ENCODE measurements at regions not wholly inside any gene's neighbourhood (a gene's known extent, or its start where the extent isn't known, plus 50 kb on each side); places are given as distances from the start of the nearest gene placed in this dataset.

DNA sequence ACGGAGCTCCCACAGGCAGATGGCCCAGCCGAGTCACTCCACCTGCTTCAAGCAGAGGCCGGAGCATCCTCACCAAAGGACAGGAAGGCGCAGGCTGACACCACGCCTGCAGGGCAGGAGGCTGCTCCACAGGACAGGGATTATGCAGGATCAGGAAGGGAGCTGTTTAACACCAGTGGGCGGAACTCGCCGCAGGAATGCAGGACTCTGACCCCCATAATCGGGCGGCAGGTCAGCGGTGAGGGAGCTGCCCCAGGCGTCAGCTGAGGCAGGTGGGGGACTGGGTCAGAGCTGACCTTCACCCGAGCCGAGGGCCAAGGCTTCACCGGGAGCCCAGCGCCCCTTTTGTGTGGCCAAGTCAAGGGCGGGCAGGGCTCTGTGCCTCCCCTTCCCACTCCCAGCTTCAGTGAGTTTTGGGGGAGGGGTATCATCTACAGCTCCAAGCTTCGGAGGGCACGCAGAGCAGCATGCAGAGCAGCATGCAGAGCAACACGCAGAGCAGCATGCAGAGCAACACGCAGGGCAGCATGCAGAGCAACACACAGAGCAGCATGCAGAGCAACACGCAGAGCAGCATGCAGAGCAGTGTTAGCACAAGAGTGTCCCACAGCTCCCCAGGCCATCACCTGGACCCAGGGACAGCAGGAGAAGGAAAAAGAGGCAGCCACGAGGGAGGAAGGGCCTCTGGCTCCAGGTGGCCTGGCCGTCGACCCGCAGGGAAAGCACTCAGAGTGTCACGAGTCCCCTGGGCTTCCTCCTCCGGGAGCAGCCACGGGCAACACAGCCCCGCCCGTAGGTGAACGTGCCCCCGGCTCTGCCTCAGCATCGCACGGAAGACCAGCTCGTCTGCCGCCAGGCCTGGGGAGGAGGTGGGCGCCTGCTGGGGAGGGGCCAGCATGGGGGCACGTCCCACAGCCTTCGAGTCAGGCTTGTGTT, 151.7 kb upstream of the PPP2R2D start:
- no peak overlapping the region for H3K4me3 ChIP-seq
- DNase-seq (ENCODE audit: extremely low spot score), result no peak
- no peak for TF ChIP-seq POLR2A (IDR thresholded peaks at IDR 0.05; ENCODE audit: low read depth)
- TF ChIP-seq, protein P1, sequence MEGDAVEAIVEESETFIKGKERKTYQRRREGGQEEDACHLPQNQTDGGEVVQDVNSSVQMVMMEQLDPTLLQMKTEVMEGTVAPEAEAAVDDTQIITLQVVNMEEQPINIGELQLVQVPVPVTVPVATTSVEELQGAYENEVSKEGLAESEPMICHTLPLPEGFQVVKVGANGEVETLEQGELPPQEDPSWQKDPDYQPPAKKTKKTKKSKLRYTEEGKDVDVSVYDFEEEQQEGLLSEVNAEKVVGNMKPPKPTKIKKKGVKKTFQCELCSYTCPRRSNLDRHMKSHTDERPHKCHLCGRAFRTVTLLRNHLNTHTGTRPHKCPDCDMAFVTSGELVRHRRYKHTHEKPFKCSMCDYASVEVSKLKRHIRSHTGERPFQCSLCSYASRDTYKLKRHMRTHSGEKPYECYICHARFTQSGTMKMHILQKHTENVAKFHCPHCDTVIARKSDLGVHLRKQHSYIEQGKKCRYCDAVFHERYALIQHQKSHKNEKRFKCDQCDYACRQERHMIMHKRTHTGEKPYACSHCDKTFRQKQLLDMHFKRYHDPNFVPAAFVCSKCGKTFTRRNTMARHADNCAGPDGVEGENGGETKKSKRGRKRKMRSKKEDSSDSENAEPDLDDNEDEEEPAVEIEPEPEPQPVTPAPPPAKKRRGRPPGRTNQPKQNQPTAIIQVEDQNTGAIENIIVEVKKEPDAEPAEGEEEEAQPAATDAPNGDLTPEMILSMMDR (IDR thresholded peaks at IDR 0.05), result no peak
- TF ChIP-seq EP300 (IDR thresholded peaks at IDR 0.05), result no peak
- no peak for TF ChIP-seq POLR2AphosphoS5 (IDR thresholded peaks at IDR 0.05)
- H3K27me3 ChIP-seq, result peaks cover 0 to 73% (median 0%) of the 10 kb centered on the region in 4 donors
- 59% methylated on average over 20 of the region's 40 CpGs for WGBS
- intact Hi-C loops (cut with DNase I), result no loop called here
- H3K9me3 ChIP-seq, result no peaks in the 10 kb centered on the region
- no peaks in the 10 kb centered on the region for H3K36me3 ChIP-seq
- no peak overlapping the region for H3K27ac ChIP-seq (replicated peaks in 1 of 4)
- H3K4me1 ChIP-seq, result peaks cover 0 to 1% (median 0%) of the 10 kb centered on the region in 4 donors

DNA sequence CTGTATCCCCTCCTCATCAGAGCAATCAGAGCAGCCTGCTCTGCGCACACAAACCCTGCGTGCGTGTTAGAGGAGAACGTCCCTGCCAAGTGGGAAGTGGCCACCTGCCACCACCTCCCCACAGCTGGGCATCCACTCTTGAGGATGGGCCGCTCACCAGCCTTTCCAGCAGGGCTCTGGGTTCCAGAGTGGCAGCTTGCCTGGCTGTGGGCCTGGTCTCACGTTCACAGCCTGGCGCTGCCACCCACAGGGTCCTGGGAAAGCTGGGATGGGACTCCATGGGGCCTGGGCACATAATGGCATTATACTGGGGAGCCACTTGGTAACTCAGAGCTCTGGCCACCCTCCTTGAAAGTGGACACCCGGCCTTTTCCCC, 151.1 kb upstream of the PPP2R2D start:
- Histone ChIP-seq H3K9me3 (no peaks in the 10 kb centered on the region), H3K36me3 (no peaks in the 10 kb centered on the region), H3K27ac (replicated peaks in 1 of 4) (no peak overlapping the region), H3K27me3 (peaks cover 0 to 66% (median 0%) of the 10 kb centered on the region in 4 donors), H3K4me3 (no peak overlapping the region), H3K4me1 (no peaks in the 10 kb centered on the region)
- WGBS, result 100% methylated on average over 1 of the region's 8 CpGs
- TF ChIP-seq POLR2A (IDR thresholded peaks at IDR 0.05; ENCODE audit: low read depth) (no peak), POLR2AphosphoS5 (IDR thresholded peaks at IDR 0.05) (no peak), EP300 (IDR thresholded peaks at IDR 0.05) (no peak)
- TF ChIP-seq, protein P1 (IDR thresholded peaks at IDR 0.05), result no peak
- intact Hi-C loops (cut with DNase I), result no loop called here
- DNase-seq (ENCODE audit: extremely low spot score), result no peak

DNA sequence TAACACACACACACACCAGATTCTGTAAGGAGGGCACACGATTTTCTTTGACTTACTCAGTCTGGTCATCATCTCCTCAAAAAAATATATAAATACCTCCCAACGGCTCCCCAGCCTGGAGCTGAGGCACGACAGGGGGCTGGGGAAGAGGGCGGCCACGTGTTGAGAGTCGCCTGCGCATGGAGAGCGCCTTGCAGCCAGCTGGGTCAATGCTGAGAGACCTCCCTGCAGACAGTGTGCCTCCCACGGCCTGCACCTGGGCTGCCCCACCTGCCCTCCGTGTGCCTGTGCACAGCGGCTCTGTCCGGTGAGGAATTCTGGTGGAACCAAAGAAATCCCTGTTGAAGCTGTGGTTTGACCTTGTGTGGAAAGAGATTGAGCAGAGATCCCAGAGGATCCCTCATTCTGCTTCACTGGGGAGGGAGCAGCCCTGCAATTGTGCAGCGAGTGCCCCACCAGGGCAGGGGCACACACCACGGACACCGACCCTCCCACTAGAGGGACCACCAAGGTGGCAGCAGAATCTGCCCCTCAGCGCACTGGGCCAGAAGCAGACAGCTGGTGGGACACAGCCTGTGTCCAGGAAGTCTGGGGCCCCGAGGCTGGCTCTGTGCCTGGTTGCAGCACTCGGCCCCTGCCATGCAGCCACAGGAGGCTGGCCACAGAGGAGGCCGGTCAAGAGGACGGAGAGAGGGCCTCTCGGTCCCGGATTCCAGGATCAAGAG, 150.5 kb upstream of the PPP2R2D start:
- 71% methylated on average over 15 of the region's 22 CpGs for whole genome bisulfite sequencing
- DNase-seq (ENCODE audit: extremely low spot score), result no peak
- Histone ChIP-seq H3K36me3 (no peaks in the 10 kb centered on the region), H3K9me3 (no peaks in the 10 kb centered on the region), H3K27me3 (peaks cover 0 to 61% (median 0%) of the 10 kb centered on the region in 4 donors), H3K4me3 (no peak overlapping the region), H3K4me1 (no peaks in the 10 kb centered on the region), H3K27ac (replicated peaks in 1 of 4) (no peak overlapping the region)
- TF ChIP-seq POLR2A (IDR thresholded peaks at IDR 0.05; ENCODE audit: low read depth) (no peak), EP300 (IDR thresholded peaks at IDR 0.05) (no peak), POLR2AphosphoS5 (IDR thresholded peaks at IDR 0.05) (no peak)
- TF ChIP-seq, protein P1 (IDR thresholded peaks at IDR 0.05), result no peak
- intact Hi-C loops (cut with DNase I), result no loop called here

DNA sequence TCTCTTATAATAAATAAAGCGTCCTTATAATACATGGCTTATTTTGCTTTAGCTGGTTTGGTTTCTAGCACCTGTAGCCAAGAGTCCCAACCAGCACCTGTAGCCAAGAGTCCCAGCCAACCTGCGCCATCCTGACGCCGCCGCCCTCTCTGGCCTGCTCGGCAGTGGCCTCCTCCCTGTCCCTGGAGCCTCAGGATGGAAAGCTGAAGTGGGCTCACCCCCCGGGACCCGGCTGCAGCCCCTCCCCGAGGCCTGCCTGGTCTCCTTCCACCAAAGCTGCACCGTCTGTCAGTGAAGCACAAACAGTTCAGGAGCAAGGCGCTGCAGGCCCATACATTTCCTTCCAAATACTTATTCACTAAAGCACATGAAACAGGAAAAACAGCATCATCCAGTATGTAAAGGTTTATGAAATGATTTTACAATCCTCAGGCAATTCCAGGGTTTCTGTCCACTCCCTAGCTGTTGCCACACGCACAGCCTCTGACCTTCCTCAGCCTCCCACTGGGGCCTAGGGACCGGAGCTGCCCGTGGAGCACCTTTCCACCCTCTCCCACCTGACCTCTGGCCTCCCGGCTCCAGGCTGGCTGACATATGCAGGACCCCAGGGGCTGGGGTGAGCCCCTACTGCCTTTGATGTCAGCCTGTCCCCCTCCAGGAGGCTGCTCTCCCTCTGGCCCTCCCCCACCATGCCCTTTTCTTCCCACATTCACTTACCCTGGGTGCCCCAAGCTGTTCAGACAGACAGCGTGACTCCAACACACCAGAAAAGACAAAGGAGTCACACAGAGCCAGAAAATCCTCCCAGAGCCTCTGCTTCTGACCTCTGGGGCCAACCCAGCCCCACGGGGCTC, 149.6 kb upstream of the PPP2R2D start:
- Histone ChIP-seq H3K27me3 (peaks cover 0 to 52% (median 0%) of the 10 kb centered on the region in 4 donors), H3K36me3 (no peaks in the 10 kb centered on the region), H3K27ac (replicated peaks in 1 of 4) (no peak overlapping the region), H3K4me3 (no peak overlapping the region), H3K4me1 (no peaks in the 10 kb centered on the region), H3K9me3 (no peaks in the 10 kb centered on the region)
- intact Hi-C loops (cut with DNase I), result no loop called here
- TF ChIP-seq POLR2AphosphoS5 (IDR thresholded peaks at IDR 0.05), result no peak
- TF ChIP-seq, protein P1 (IDR thresholded peaks at IDR 0.05), result no peak
- TF ChIP-seq EP300 (IDR thresholded peaks at IDR 0.05), result no peak
- no peak for TF ChIP-seq POLR2A (IDR thresholded peaks at IDR 0.05; ENCODE audit: low read depth)
- 80% methylated on average over 17 of the region's 17 CpGs for WGBS
- no peak for DNase-seq (ENCODE audit: extremely low spot score)
